ENCODE measurements at regions not wholly inside any gene's neighbourhood (a gene's known extent, or its start where the extent isn't known, plus 50 kb on each side); places are given as distances from the start of the nearest gene placed in this dataset.

- Histone ChIP-seq H3K36me3 (no peaks in the 10 kb centered on the region), H3K9me3 (no peaks in the 10 kb centered on the region), H3K4me3 (replicated peaks in 1 of 3) (no peak overlapping the region), H3K27me3 (no peaks in the 10 kb centered on the region), H3K4me1 (no peaks in the 10 kb centered on the region), H3K27ac (no peak overlapping the region)
- no peak for TF ChIP-seq POLR2A (IDR thresholded peaks at IDR 0.05)
- TF ChIP-seq, protein P1, sequence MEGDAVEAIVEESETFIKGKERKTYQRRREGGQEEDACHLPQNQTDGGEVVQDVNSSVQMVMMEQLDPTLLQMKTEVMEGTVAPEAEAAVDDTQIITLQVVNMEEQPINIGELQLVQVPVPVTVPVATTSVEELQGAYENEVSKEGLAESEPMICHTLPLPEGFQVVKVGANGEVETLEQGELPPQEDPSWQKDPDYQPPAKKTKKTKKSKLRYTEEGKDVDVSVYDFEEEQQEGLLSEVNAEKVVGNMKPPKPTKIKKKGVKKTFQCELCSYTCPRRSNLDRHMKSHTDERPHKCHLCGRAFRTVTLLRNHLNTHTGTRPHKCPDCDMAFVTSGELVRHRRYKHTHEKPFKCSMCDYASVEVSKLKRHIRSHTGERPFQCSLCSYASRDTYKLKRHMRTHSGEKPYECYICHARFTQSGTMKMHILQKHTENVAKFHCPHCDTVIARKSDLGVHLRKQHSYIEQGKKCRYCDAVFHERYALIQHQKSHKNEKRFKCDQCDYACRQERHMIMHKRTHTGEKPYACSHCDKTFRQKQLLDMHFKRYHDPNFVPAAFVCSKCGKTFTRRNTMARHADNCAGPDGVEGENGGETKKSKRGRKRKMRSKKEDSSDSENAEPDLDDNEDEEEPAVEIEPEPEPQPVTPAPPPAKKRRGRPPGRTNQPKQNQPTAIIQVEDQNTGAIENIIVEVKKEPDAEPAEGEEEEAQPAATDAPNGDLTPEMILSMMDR (IDR thresholded peaks at IDR 0.05) = no peak
- intact Hi-C loops (cut with DNase I) = no loop called here
- no peak for DNase-seq
- 54 to 67% methylated on average over 4 to 5 of the region's 5 CpGs for WGBS, 2 donors
Observed at GRCh38 chr3:106275592-106275991, 406.8 kb upstream of the CBLB start.

GRCh38 chr3:106276151-106276550 is 407.3 kb upstream of the CBLB start:
- no peak for DNase-seq
- Histone ChIP-seq H3K4me3 (replicated peaks in 1 of 3) (no peak overlapping the region), H3K9me3 (no peaks in the 10 kb centered on the region), H3K4me1 (no peaks in the 10 kb centered on the region), H3K27me3 (no peaks in the 10 kb centered on the region), H3K36me3 (no peaks in the 10 kb centered on the region), H3K27ac (no peak overlapping the region)
- intact Hi-C loops (cut with DNase I) = no loop called here
- TF ChIP-seq POLR2A (IDR thresholded peaks at IDR 0.05) = no peak
- TF ChIP-seq, protein P1 (IDR thresholded peaks at IDR 0.05) = no peak

- WGBS, 2 donors = 83 to 84% methylated on average over 6 of the region's 6 CpGs
- TF ChIP-seq, protein P1 (IDR thresholded peaks at IDR 0.05) = no peak
- Histone ChIP-seq H3K36me3 (no peaks in the 10 kb centered on the region), H3K4me1 (no peaks in the 10 kb centered on the region), H3K4me3 (replicated peaks in 1 of 3) (no peak overlapping the region), H3K9me3 (no peaks in the 10 kb centered on the region), H3K27ac (no peak overlapping the region), H3K27me3 (no peaks in the 10 kb centered on the region)
- intact Hi-C loops (cut with DNase I) = no loop called here
- DNase-seq = no peak
Observed at GRCh38 chr3:106276755-106277612, 408.2 kb upstream of the CBLB start.

DNA sequence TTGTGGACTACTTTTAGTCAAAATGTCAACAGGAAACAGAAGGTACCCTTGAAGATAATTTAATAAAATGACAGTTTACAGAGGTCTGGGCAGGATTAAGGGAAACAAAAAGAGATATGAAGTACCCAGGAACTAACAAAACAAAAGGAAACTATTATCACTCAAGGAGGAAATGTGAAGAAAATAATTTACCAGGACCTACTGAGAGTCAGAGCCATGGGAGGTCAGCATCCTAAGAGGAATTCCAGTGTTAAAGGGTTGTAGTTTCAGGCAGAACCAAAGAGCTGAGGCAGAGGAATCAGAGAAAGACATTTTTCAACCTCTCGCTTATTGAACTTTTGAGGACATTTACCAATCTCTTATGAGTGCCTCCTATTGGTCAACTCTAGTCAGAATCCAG is 408.9 kb upstream of the CBLB start:
- no peaks in the 10 kb centered on the region for H3K9me3 ChIP-seq
- H3K4me3 ChIP-seq (replicated peaks in 1 of 3) = no peak overlapping the region
- intact Hi-C loops (cut with DNase I) = no loop called here
- H3K4me1 ChIP-seq = no peaks in the 10 kb centered on the region
- DNase-seq = no peak
- no peak overlapping the region for H3K27ac ChIP-seq
- TF ChIP-seq POLR2A (IDR thresholded peaks at IDR 0.05) = no peak
- TF ChIP-seq, protein P1 (IDR thresholded peaks at IDR 0.05) = no peak
- H3K36me3 ChIP-seq = no peaks in the 10 kb centered on the region
- H3K27me3 ChIP-seq = no peaks in the 10 kb centered on the region
- WGBS, 2 donors = 85 to 92% methylated on average over 1 of the region's 1 CpG

DNA sequence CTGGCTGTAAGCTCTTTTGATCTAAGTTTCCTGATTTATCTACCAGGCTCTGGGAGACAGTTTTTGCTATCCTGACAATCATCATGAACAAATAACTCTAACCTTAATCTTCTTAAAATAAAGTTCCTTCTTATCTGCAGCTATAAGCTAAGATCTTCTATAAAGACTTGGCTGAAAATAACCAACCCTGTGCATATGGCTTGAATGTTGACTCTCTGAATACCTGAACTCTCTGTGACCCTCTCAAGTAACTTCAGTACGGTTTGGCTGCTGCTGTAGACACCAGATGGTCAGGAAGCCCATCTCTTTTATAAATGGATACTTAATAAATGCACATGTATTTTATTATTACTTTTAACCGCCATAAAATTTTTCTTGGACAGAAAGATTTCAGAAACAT is 412.4 kb upstream of the CBLB start:
- Histone ChIP-seq H3K36me3 (no peaks in the 10 kb centered on the region), H3K9me3 (no peaks in the 10 kb centered on the region), H3K4me1 (no peaks in the 10 kb centered on the region), H3K27me3 (no peaks in the 10 kb centered on the region), H3K4me3 (replicated peaks in 1 of 3) (no peak overlapping the region), H3K27ac (no peak overlapping the region)
- no peak for DNase-seq
- intact Hi-C loops (cut with DNase I) = no loop called here
- 6 to 11% methylated on average over 2 of the region's 2 CpGs for WGBS, 2 donors
- TF ChIP-seq POLR2A (IDR thresholded peaks at IDR 0.05) = no peak
- TF ChIP-seq, protein P1 (IDR thresholded peaks at IDR 0.05) = no peak
